DND-41 (cell line): ENCODE measurements at regions not wholly inside any gene's neighbourhood (a gene's known extent, or its start where the extent isn't known, plus 50 kb on each side); places are given as distances from the start of the nearest gene placed in this dataset.

ENCODE experiments used
- CTCF ChIP-seq: IDR thresholded peaks from 2 replicates; pipeline ENCODE4 v1.5.1; 2012; ENCODE audit warnings: borderline replicate concordance, low read length, moderate library complexity, mild to moderate bottlenecking; ENCODE audit not compliant: poor library complexity, severe bottlenecking; ENCODE audit errors: extremely low read depth
- EZH2 ChIP-seq: IDR thresholded peaks from 3 replicates; pipeline ENCODE4 v1.6.1; 2012; ENCODE audit warnings: borderline replicate concordance, low read depth, mild to moderate bottlenecking, moderate library complexity, low read length, inconsistent platforms; ENCODE audit not compliant: severe bottlenecking

- TF ChIP-seq EZH2 (no peak), CTCF (no peak)
These were observed 73.9 kb downstream of the MATN1 start for GRCh38 chr1:30649321-30649991.
